Right ventricle myocardium superior (tissue), 1 donor: ENCODE measurements at regions not wholly inside any gene's neighbourhood (a gene's known extent, or its start where the extent isn't known, plus 50 kb on each side); places are given as distances from the start of the nearest gene placed in this dataset.

Experiments used
- ATAC-seq: fragments of 200-7000 bp; cut with Tn5 transposase; one replicate; pipeline ENCODE4 v1.9.1; 2020; ENCODE audit warnings: mild to moderate bottlenecking; ENCODE audit not compliant: poor library complexity
- DNase-seq: peaks from one replicate; pipeline ENCODE4 v3.0.0-alpha.2; 2020
- intact Hi-C: fragments of 100-400 bp; cut with DNase I; formaldehyde crosslinking; loops from one replicate; pipeline ENCODE4 v1.11.2; 2022
- donor health status: DM: no; HTN: yes; CAD: no; lungs with severe emphysema.

DNA sequence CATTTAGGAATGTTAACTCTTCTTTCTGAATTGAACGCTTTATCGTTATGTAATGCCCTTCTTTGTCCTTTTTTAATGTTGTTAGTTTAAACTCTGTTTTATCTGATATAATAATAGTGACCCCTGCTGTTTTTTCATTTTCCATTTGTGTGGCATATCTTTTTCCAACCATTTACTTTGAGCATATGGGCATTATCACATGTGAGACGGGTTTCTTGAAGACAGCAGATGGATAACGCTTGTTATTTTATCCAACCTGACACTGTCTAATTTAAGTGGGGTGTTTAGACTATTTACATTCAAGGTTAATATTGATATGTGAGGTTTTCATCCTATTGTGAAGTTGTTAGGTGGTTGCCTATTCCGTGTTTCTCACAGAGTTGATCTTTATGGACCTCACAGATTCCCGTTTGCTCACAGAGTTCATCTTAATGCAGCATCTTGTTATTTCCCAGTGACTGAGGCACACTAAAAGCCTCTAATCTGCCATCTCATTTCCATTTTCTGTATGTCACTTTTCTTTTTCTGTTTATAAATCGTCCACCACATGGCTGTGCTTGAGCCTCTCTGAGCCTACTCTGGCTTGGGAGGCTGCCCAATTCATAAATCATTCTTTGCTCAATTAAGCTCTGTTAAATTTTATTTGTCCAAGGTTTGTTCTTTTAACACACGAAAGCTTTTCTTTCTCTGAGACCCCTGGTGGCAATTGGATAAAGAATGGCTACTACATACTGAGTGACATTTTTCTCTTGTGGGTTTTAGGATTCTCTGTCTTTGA, 286.2 kb downstream of the HTR7 start:
- intact Hi-C loops: no loop called here
- ATAC-seq (no peak), DNase-seq (no peak)

GRCh38 chr10:90575125-90575524, 282.7 kb downstream of the HTR7 start:
- DNase-seq: no peak
- intact Hi-C loops: no loop called here
- no peak for ATAC-seq

DNA sequence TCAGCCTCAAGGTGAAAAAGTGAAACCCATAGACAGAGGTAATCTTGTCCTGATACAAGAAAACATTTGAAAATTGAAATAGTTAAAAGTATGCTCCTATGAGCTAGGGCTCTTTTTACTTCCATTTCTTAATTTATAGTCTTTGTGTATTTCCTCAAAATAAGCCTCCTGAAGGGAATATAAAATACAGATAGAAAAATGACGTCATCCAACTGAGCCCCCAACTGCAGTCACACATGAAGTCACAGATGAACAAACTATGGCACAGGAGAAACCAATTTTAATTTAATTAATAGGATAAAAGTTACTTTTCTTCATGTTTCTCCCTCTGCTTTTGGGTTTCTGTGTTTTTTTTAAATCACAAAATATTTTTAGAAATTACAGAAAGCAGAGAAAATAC, 280.3 kb downstream of the HTR7 start:
- DNase-seq (no peak), ATAC-seq (no peak)
- intact Hi-C loops: no loop called here

GRCh38 chr10:90579602-90580242, 278.1 kb downstream of the HTR7 start:
- intact Hi-C loops: no loop called here
- ATAC-seq (no peak), DNase-seq (no peak)

GRCh38 chr10:90583416-90583815, 274.4 kb downstream of the HTR7 start:
- no peak for ATAC-seq
- intact Hi-C loops: no loop called here
- no peak for DNase-seq

DNA sequence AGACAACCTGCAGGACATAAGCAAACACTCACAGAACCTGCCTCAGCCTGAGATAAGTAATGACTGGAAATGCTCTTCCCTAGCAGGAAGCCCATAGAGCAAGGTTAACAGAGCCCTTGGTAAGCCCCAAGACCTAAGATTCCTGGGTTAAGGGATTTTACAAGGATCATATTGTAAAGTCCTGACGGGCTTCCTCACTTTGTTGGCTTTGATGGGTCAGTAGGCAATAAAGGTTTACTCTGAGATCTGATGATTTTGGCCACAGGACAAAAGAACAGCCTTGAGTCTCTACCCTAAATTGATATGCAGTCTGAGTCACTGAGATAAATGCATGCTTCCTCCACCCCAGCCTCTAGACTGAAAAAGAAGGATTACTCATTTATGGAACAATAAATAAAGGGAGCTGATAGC, 270.8 kb downstream of the HTR7 start:
- DNase-seq (no peak), ATAC-seq (no peak)
- intact Hi-C loops: no loop called here

GRCh38 chr10:90587561-90587960, 270.3 kb downstream of the HTR7 start:
- intact Hi-C loops: no loop called here
- ATAC-seq (no peak), DNase-seq (no peak)

- DNase-seq (no peak), ATAC-seq (no peak)
- intact Hi-C loops: no loop called here
Observed at GRCh38 chr10:90588222-90588621, 269.6 kb downstream of the HTR7 start.

- no peak for DNase-seq
- ATAC-seq: peak; percentile 31
- intact Hi-C loops: no loop called here
Observed at GRCh38 chr10:90589825-90590224, 268.0 kb downstream of the HTR7 start.

DNA sequence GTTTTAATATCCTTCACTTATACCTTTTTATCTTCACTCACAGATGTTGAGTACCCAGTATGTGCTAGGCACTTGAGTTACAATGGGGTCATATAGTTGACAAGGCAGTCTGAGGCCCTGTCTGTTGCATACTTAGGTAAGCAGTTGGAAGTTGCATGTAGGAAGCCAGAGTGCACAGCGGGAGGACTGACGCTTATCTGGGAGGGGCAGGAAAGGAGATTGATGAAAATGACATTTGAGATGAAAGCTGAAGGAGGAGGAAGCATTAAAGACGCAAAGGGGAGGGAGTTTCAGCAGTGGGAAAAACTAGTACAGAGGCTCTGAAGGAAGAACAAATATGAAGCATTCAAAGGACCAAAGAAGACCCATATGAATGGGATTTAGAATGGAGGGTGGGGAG, 266.2 kb downstream of the HTR7 start:
- ATAC-seq: no peak
- intact Hi-C loops: no loop called here
- no peak for DNase-seq

DNA sequence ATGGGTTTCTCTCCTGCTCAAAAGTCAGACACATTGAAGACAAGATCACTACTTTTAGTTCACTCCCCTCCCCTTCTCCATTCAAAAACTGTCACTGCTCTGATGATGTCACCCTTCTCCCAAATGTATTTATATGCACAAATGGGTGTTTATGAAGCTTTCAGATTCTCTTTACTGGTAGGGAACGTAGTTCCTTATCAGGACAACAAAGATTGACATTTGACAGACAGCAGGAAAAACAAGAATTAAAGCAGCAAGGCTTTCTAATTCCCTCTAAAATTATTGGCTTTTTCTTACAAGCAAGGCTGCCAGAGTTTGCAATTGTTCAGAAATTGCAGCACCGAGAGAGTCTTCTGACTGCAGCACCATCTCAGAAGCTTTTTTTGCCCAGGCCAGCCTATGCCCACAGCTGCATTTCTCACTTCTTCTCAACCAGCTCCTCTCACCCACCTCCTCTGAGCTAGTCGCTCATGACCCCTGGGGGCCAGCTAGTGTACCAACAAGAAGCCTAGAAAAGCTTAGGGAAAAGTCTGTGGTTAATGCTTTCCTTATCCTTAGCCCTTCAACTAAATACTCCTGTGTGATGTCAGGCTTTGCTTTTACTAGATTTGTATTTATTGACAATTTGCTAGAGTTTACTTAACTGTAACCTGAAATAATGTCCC, 265.1 kb downstream of the HTR7 start:
- peak; percentile 44 for DNase-seq
- intact Hi-C loops: no loop called here
- peak; percentile 48 for ATAC-seq

DNA sequence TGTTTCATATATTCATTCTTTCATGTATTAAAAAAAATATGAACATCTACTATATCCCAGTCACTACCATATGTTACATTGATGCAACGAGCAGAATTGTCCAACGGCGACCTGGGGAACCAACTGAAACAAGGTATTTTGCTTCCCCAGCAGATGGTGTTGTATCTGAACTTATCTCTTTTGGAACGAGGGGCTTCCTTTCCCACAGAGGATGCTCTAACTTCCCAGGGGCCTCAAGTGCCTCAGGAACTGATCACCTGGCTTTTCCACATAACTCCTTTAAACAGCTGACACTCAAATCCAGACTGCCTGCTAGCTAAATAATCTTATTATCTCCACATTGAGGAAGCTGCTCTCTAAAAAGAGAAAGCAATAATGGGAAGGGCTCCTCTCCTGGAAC, 259.3 kb downstream of the HTR7 start:
- intact Hi-C loops: no loop called here
- no peak for ATAC-seq
- DNase-seq: no peak

GRCh38 chr10:90602862-90603610, 254.8 kb downstream of the HTR7 start:
- intact Hi-C loops: no loop called here
- no peak for ATAC-seq
- DNase-seq: no peak

GRCh38 chr10:90604636-90605035, 253.2 kb downstream of the HTR7 start:
- no peak for ATAC-seq
- intact Hi-C loops: no loop called here
- DNase-seq: no peak

DNA sequence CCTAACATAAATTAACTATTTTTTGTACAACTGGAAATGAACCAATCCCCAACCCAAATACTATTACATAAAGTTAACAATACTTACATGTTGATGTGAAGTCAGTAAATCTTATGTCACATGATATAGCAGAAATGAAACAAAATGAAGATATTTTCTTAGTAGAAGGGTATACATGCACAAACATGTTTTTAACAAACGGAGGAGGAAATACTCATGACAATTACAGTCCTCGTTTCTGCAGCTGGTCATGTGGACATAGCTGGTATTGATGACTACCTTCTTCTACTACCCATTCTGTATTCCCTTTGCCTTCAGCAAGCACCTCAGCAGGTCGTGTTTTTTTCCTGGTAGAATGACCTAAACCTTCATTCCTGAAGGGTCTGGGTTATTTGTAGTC, 252.3 kb downstream of the HTR7 start:
- DNase-seq: no peak
- ATAC-seq: no peak
- intact Hi-C loops: no loop called here

- ATAC-seq (no peak), DNase-seq (no peak)
- intact Hi-C loops: no loop called here
Observed at GRCh38 chr10:90612276-90612675, 245.6 kb downstream of the HTR7 start.

- DNase-seq (no peak), ATAC-seq (no peak)
- intact Hi-C loops: no loop called here
Observed at GRCh38 chr10:90614631-90615030, 243.2 kb downstream of the HTR7 start.

DNA sequence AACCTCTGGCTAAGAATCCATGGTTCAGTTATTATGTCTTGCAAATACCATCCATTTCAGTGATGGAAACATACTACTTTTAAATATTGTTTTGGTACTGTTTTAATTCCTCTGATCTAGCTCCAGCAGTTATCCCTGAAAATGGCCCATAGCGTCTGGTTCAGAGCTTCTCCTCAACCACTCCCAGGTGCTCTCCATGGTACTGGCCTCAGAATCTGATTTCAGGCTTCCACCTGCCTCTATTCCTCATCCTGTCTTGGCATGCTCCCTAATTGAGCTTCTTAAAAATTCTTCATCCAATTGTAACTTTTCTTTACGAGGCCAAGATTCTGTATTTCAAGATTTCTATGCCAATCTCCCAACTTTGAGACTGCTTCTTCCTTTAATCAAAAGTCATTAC, 236.3 kb downstream of the HTR7 start:
- intact Hi-C loops: no loop called here
- no peak for ATAC-seq
- no peak for DNase-seq

DNA sequence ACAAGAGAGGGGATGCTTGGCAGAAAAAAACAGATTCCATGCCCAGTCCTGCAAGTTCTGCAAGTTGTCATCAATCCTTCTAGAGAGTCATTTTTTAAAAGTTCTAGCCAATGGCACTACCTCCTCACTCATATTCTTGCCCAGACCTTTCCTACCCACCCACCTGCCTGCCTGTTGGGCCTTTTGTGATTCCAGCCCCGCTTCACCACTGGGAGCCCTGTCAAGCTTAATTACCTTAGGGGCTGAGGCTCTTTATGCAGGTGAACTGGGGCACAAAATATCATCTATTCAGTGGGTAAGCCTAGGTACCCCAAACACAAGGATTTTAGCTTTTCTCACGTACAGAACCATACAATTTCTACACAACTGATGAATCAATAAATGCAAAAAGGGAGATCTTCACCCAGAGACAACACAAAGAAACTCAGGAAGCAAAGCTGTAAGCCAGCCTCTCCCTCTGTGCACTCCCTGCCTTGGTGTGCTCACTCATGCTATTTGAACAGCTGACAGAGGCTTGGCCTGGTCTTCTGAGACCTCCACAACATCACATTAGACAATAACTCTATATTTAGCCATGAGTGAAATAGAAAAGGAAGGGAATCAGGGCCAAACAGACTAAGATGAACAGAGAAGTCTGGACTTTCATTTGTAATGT, 222.6 kb downstream of the HTR7 start:
- intact Hi-C loops: no loop called here
- DNase-seq (no peak), ATAC-seq (no peak)
